Neural progenitor cell (in vitro differentiated cells): ENCODE measurements at regions not wholly inside any gene's neighbourhood (a gene's known extent, or its start where the extent isn't known, plus 50 kb on each side); places are given as distances from the start of the nearest gene placed in this dataset.

Source experiments
- DNase-seq: peaks from one replicate; pipeline ENCODE4 v3.0.0-alpha.2; 2016; ENCODE audit warnings: low spot score
- H2AFZ ChIP-seq: fragments of 200-600 bp; sonication (generic); replicated peaks from 2 replicates; pipeline ENCODE4 v1.6.1; 2016; ENCODE audit warnings: antibody characterized with exemption
- H3F3A ChIP-seq: fragments of 200-600 bp; sonication (generic); 2 replicates; pipeline ENCODE4 v1.6.1; 2016; ENCODE audit warnings: antibody characterized with exemption, low read depth
- H3K27ac ChIP-seq: fragments of 200-600 bp; sonication (generic); 2 replicates; pipeline ENCODE4 v1.5.1; 2016; ENCODE audit warnings: mild to moderate bottlenecking
- H3K27me3 ChIP-seq: fragments of 200-600 bp; sonication (generic); 2 replicates; pipeline ENCODE4 v1.6.1; 2016; ENCODE audit warnings: mild to moderate bottlenecking, moderate library complexity
- H3K36me3 ChIP-seq: fragments of 200-600 bp; sonication (generic); 2 replicates; pipeline ENCODE4 v1.5.1; 2016
- H3K4me1 ChIP-seq: fragments of 200-600 bp; sonication (generic); 2 replicates; pipeline ENCODE4 v1.6.1; 2016; ENCODE audit warnings: mixed run types
- H3K4me2 ChIP-seq: fragments of 200-600 bp; sonication (generic); 2 replicates; pipeline ENCODE4 v1.6.1; 2016
- H3K4me3 ChIP-seq: fragments of 200-600 bp; sonication (generic); 2 replicates; pipeline ENCODE4 v1.5.1; 2016
- H3K79me2 ChIP-seq: fragments of 200-600 bp; sonication (generic); 2 replicates; pipeline ENCODE4 v1.6.1; 2016; ENCODE audit warnings: low read depth
- H3K9ac ChIP-seq: fragments of 200-600 bp; sonication (generic); 2 replicates; pipeline ENCODE4 v1.6.1; 2016
- H3K9me3 ChIP-seq: fragments of 200-600 bp; sonication (generic); 2 replicates; pipeline ENCODE4 v1.5.1; 2016; ENCODE audit warnings: low read depth
- H4K20me1 ChIP-seq: fragments of 200-600 bp; sonication (generic); 2 replicates; pipeline ENCODE4 v1.6.1; 2016; ENCODE audit warnings: low read depth
- H3K27ac Mint-ChIP-seq: 3 replicates; pipeline ENCODE4 v1.8.0; 2021; ENCODE audit warnings: mixed read lengths
- H3K27me3 Mint-ChIP-seq: 2 replicates; pipeline ENCODE4 v1.8.0; 2022; ENCODE audit warnings: low read depth, mild to moderate bottlenecking, inconsistent platforms, moderate library complexity, mixed read lengths; ENCODE audit not compliant: insufficient read depth
- H3K36me3 Mint-ChIP-seq: 3 replicates; pipeline ENCODE4 v1.8.0; 2021; ENCODE audit warnings: mixed read lengths
- H3K4me1 Mint-ChIP-seq: 3 replicates; pipeline ENCODE4 v1.8.0; 2021; ENCODE audit warnings: mixed read lengths
- H3K4me3 Mint-ChIP-seq: 3 replicates; pipeline ENCODE4 v1.8.0; 2021; ENCODE audit warnings: mild to moderate bottlenecking, moderate library complexity, mixed read lengths
- H3K9me3 Mint-ChIP-seq: 3 replicates; pipeline ENCODE4 v1.8.0; 2020; ENCODE audit warnings: mixed read lengths
- EZH2 ChIP-seq: fragments of 200-600 bp; sonication (generic); IDR thresholded peaks from 2 replicates; pipeline ENCODE4 v1.6.1; 2017; ENCODE audit warnings: antibody characterized with exemption, mild to moderate bottlenecking, moderate library complexity
- EZH2phosphoT487 ChIP-seq: fragments of 200-600 bp; sonication (generic); IDR thresholded peaks from 2 replicates; pipeline ENCODE4 v1.6.1; 2017; ENCODE audit warnings: antibody characterized with exemption
- TF ChIP-seq, protein P1 (sequence below): fragments of 200-600 bp; sonication (generic); IDR thresholded peaks from 2 replicates; pipeline ENCODE4 v1.5.1; 2017; ENCODE audit warnings: antibody characterized with exemption, mild to moderate bottlenecking

DNA sequence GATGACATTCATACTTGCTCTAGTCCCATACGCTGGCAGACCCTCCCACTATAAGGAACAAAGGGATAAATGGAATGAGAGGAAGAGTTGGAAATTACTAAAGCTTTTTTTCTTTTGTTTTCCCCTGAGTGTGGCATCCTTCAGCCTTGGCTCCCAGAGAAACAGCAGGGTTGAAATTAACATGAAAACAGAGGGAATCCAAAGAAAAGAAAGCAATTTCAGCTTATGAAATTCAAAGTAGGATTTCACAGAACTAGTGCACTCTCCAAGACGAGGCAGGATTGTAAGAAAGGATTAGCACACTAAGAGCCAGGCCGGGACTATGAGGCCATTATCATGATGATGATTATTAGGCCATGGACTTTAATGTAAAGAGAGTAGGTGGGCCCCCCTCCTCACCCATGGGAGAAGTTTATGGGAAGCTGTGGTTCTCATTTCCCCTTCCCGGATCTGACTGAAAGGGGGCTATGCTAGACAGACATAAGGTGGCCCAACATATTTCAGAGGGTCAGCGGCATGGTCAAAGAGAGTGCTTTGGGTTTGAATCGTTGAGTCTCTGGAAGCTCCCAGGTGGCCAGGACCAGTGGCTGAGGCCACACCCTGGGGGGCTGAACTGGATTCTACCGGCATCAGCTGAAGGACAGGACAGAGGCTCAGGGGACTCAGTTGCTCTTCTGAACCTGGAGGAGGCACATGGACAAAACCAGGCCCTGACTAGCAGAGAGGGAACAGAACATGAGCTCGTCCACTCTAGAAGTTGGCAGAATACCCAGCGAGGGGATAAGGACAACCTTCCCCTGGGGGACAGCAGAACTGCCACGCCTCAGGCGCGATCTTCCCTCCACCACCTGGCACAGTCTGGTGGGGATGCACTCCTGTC is 100.1 kb upstream of the ARL4C start:
- H2AFZ ChIP-seq, result peak overlapping the region; percentile 28
- peaks cover 9% of the 10 kb centered on the region for H3K27me3 Mint-ChIP-seq
- peak; percentile 26 for DNase-seq
- peak overlapping the region; percentile 65 for H3K4me3 Mint-ChIP-seq
- H3K9ac ChIP-seq, result no peak overlapping the region
- peaks cover 11% of the 10 kb centered on the region for H3K4me1 ChIP-seq
- no peak overlapping the region for H3K27ac ChIP-seq
- peaks cover 24% of the 10 kb centered on the region for H3K9me3 Mint-ChIP-seq
- H3K27me3 ChIP-seq, result no peaks in the 10 kb centered on the region
- H3K9me3 ChIP-seq, result no peaks in the 10 kb centered on the region
- H3K36me3 ChIP-seq, result no peaks in the 10 kb centered on the region
- peak overlapping the region; percentile 42 for H3K4me2 ChIP-seq
- H3K4me3 ChIP-seq, result no peak overlapping the region
- peaks cover 5% of the 10 kb centered on the region for H3K36me3 Mint-ChIP-seq
- TF ChIP-seq EZH2 (no peak), EZH2phosphoT487 (no peak)
- TF ChIP-seq, protein P1, sequence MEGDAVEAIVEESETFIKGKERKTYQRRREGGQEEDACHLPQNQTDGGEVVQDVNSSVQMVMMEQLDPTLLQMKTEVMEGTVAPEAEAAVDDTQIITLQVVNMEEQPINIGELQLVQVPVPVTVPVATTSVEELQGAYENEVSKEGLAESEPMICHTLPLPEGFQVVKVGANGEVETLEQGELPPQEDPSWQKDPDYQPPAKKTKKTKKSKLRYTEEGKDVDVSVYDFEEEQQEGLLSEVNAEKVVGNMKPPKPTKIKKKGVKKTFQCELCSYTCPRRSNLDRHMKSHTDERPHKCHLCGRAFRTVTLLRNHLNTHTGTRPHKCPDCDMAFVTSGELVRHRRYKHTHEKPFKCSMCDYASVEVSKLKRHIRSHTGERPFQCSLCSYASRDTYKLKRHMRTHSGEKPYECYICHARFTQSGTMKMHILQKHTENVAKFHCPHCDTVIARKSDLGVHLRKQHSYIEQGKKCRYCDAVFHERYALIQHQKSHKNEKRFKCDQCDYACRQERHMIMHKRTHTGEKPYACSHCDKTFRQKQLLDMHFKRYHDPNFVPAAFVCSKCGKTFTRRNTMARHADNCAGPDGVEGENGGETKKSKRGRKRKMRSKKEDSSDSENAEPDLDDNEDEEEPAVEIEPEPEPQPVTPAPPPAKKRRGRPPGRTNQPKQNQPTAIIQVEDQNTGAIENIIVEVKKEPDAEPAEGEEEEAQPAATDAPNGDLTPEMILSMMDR, result no peak
- no peaks in the 10 kb centered on the region for H4K20me1 ChIP-seq
- H3F3A ChIP-seq, result peaks cover 18% of the 10 kb centered on the region
- peak overlapping the region; percentile 100 for H3K27ac Mint-ChIP-seq
- H3K4me1 Mint-ChIP-seq, result peaks cover 32% of the 10 kb centered on the region
- H3K79me2 ChIP-seq, result no peaks in the 10 kb centered on the region

DNA sequence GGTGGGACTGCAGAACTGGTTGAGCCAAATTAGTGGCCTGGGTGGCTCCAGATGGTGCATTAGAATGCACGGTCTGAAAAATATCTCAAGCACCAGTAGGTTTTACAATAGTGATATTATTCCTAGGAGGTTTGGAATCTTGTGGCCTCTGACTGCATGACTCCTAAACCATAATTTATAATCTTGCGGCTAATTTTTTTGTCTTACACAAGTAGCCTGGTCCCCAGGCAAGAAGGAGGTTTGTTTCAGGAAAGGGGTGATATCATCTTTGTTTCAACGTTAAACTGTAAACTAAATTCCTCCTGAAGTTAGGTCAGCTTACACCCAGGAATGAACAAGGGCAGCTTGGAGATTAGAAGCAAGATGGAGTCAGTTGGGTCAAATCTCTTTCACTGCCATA is 98.9 kb upstream of the ARL4C start:
- Histone ChIP-seq H4K20me1 (no peaks in the 10 kb centered on the region), H3K4me3 (no peak overlapping the region), H3K27me3 (no peaks in the 10 kb centered on the region), H3K4me2 (no peak overlapping the region), H3K36me3 (no peaks in the 10 kb centered on the region), H3K27ac (no peak overlapping the region), H2AFZ (no peak overlapping the region), H3K9ac (no peak overlapping the region), H3K9me3 (no peaks in the 10 kb centered on the region), H3F3A (peaks cover 18% of the 10 kb centered on the region), H3K4me1 (peaks cover 11% of the 10 kb centered on the region), H3K79me2 (no peaks in the 10 kb centered on the region)
- peak overlapping the region; percentile 100 for H3K27ac Mint-ChIP-seq
- no peak for TF ChIP-seq EZH2
- no peak for TF ChIP-seq EZH2phosphoT487
- TF ChIP-seq, protein P1, result no peak
- H3K27me3 Mint-ChIP-seq, result peaks cover 9% of the 10 kb centered on the region
- H3K9me3 Mint-ChIP-seq, result peaks cover 24% of the 10 kb centered on the region
- H3K4me3 Mint-ChIP-seq, result no peak overlapping the region
- H3K36me3 Mint-ChIP-seq, result peaks cover 5% of the 10 kb centered on the region
- H3K4me1 Mint-ChIP-seq, result peaks cover 32% of the 10 kb centered on the region
- no peak for DNase-seq

DNA sequence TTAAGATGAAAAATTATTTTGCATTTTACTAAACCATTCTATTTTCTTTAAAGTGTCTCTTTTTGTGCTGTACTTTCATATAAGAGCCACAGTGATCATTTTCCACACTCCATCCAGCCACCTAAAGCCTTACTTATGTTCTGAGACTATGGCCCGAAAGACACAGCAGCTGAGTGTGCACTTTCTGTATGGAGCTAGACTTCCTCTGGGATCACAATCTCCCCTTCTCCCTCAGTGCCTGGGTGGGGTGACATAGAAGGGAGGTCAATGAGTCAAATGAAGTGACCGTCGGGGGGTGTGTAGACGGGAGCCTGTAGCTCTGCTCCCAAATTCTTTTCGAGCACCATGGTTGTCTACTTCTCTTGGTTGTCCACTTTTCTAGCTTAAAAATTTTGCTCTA is 97.8 kb upstream of the ARL4C start:
- H3K27me3 ChIP-seq, result no peaks in the 10 kb centered on the region
- peaks cover 11% of the 10 kb centered on the region for H3K4me1 ChIP-seq
- TF ChIP-seq, protein P1, result no peak
- no peak for TF ChIP-seq EZH2
- no peak for TF ChIP-seq EZH2phosphoT487
- H3K27ac ChIP-seq, result no peak overlapping the region
- no peak for DNase-seq
- peak overlapping the region; percentile 46 for H3K4me3 Mint-ChIP-seq
- peaks cover 5% of the 10 kb centered on the region for H3K36me3 Mint-ChIP-seq
- H3K4me2 ChIP-seq, result no peak overlapping the region
- H4K20me1 ChIP-seq, result no peaks in the 10 kb centered on the region
- peaks cover 14% of the 10 kb centered on the region for H3K27me3 Mint-ChIP-seq
- H3F3A ChIP-seq, result peaks cover 18% of the 10 kb centered on the region
- H3K9ac ChIP-seq, result no peak overlapping the region
- H3K79me2 ChIP-seq, result no peaks in the 10 kb centered on the region
- no peaks in the 10 kb centered on the region for H3K36me3 ChIP-seq
- H3K9me3 ChIP-seq, result no peaks in the 10 kb centered on the region
- peak overlapping the region; percentile 100 for H3K27ac Mint-ChIP-seq
- peaks cover 35% of the 10 kb centered on the region for H3K4me1 Mint-ChIP-seq
- H2AFZ ChIP-seq, result no peak overlapping the region
- no peak overlapping the region for H3K4me3 ChIP-seq
- H3K9me3 Mint-ChIP-seq, result peaks cover 16% of the 10 kb centered on the region
